ENCODE measurements at regions not wholly inside any gene's neighbourhood (a gene's known extent, or its start where the extent isn't known, plus 50 kb on each side); places are given as distances from the start of the nearest gene placed in this dataset.

DNA sequence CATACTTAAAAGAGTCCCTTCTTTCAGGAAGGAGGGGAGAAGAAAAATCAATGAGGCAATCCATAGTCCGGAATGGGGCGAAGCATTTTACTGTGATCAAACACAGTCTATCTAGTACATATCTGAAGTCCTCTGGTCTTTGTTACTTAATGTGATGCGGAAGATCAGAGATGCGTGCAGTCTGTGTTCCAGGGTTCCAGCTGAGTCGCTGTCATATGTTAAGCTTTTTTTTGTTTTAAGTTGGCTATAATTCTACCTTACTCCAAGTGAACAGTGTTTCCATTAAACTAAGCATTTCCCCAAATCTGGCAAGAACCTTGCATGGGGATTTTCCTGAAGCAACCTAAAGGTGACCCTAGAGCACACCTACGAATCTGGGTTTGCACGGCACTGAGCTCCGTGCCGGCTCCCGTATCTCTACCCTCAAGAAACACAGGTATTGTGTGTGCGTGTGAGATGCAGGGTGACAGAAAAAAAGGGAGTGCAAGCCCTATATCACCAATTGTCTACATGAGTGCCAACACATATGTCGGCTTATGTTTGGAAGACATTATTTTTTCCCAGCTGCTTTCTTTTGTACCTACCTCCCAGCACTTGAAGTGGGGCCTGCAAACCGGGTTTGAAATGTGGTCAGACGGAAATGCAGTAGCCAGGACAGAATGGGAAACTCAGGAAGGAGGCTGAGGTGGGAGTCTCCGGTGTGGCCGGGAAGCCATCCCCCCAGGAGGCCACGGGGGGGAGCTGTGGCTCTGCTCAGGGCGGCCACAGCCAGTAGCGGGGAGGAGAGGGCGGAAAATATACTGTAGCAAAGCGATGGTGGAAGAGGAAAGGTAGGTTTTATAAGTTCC, 435.8 kb upstream of the MGMT start:
- TF ChIP-seq CTCF (IDR thresholded peaks at IDR 0.05; ENCODE audit: insufficient read depth, low read depth, low read length, missing control alignments), result peak; percentile 72
- peak; percentile 25 for DNase-seq (ENCODE audit: low read depth)
- H3K4me3 ChIP-seq (ENCODE audit: low read length), result no peak overlapping the region

DNA sequence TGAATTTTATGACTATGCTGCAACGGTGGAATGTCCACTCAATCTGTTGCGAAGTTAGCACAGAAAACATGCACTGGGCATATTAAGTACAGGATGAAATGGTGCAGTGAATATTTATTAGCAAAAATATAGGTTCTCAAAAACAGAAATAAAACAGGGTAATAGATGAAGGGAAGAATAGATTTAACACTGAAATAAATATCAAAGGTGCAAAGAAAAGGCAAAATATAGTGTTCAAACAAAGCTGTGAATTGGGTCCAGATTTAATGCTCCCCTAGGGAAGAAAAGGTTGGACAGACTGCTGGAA, 435.2 kb upstream of the MGMT start:
- no peak for DNase-seq (ENCODE audit: low read depth)
- H3K4me3 ChIP-seq (ENCODE audit: low read length), result no peak overlapping the region
- no peak for TF ChIP-seq CTCF (IDR thresholded peaks at IDR 0.05; ENCODE audit: insufficient read depth, low read depth, low read length, missing control alignments)

- no peak for DNase-seq (ENCODE audit: low read depth)
- no peak for TF ChIP-seq CTCF (IDR thresholded peaks at IDR 0.05; ENCODE audit: insufficient read depth, low read depth, low read length, missing control alignments)
- H3K4me3 ChIP-seq (ENCODE audit: low read length), result no peak overlapping the region
Observed at GRCh38 chr10:129032372-129033313, 434.4 kb upstream of the MGMT start.

DNA sequence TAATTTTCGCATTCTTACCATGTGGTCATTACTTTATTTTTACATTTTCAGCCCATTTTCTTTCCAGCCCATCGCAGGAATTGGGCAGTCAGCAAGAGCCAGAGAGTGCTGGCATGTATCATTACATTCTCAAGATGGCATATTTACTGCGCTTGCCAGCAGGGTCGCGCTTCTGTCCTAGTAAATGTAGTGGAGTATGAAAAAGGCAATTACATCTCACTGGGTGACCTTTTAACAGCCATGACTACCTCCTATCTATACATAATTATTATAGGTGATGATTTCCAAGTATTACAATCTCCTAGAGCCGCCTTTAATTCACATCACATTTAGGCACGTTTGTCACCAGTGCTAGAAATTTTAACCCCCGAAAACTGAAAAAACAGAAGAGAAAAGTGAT, 433.7 kb upstream of the MGMT start:
- DNase-seq (ENCODE audit: low read depth), result no peak
- no peak overlapping the region for H3K4me3 ChIP-seq (ENCODE audit: low read length)
- TF ChIP-seq CTCF (IDR thresholded peaks at IDR 0.05; ENCODE audit: insufficient read depth, low read depth, low read length, missing control alignments), result no peak

- DNase-seq (ENCODE audit: low read depth), result no peak
- H3K4me3 ChIP-seq (ENCODE audit: low read length), result no peak overlapping the region
- no peak for TF ChIP-seq CTCF (IDR thresholded peaks at IDR 0.05; ENCODE audit: insufficient read depth, low read depth, low read length, missing control alignments)
Observed at GRCh38 chr10:129033790-129034272, 433.2 kb upstream of the MGMT start.

GRCh38 chr10:129035052-129035827, 431.8 kb upstream of the MGMT start:
- no peak overlapping the region for H3K4me3 ChIP-seq (ENCODE audit: low read length)
- no peak for TF ChIP-seq CTCF (IDR thresholded peaks at IDR 0.05; ENCODE audit: insufficient read depth, low read depth, low read length, missing control alignments)
- DNase-seq (ENCODE audit: low read depth), result no peak

All from epithelial cell of esophagus (primary cell).